ENCODE measurements at regions not wholly inside any gene's neighbourhood (a gene's known extent, or its start where the extent isn't known, plus 50 kb on each side); places are given as distances from the start of the nearest gene placed in this dataset.
"Not testable (repeated sequence)": the region's sequence is repeated elsewhere in the genome, so short reads cannot be mapped to it uniquely, and the experiment has no call there.

- no peaks in the 10 kb centered on the region for H3K4me1 ChIP-seq (replicated peaks; ENCODE audit: insufficient read depth)
- no peaks in the 10 kb centered on the region for H3K9me2 ChIP-seq (ENCODE audit: insufficient read depth)
- H3K27ac ChIP-seq: no peak overlapping the region
- DNase-seq: no peak
- no peak for TF ChIP-seq EZH2 (IDR thresholded peaks at IDR 0.05; ENCODE audit: low read depth)
- no peak for TF ChIP-seq CTCF (conservative IDR thresholded peaks at IDR 0.05)
- H3K27me3 ChIP-seq (ENCODE audit: insufficient read depth, low read depth): peaks cover 81% of the 10 kb centered on the region
- H4K20me1 ChIP-seq (ENCODE audit: insufficient read depth): no peaks in the 10 kb centered on the region
- no peak overlapping the region for H3K4me3 ChIP-seq
- H3K9me3 ChIP-seq (ENCODE audit: insufficient read depth, low read depth): no peaks in the 10 kb centered on the region
- no peak overlapping the region for H3K4me2 ChIP-seq
- no peaks in the 10 kb centered on the region for H3K79me2 ChIP-seq (ENCODE audit: low read depth)
- POLR2A ChIA-PET (ENCODE audit: unreplicated experiment): interaction anchor here (0.6 kb wide), 1 partner anchor 592 kb away, joined by 3 read pairs; no protein-coding TSS in a partner anchor
- no TSS peak for BruUV-seq (replicated peaks)
- CTCF ChIA-PET: no interaction called here
- no peaks in the 10 kb centered on the region for H3K36me3 ChIP-seq (ENCODE audit: low read depth)
- intact Hi-C loops (cut with micrococcal nuclease; ENCODE audit: unreplicated experiment): no loop called here
- no peak overlapping the region for H2AFZ ChIP-seq
- H3F3A ChIP-seq (ENCODE audit: insufficient read depth, low read depth): no peaks in the 10 kb centered on the region
These were observed 156.1 kb downstream of the IGLL1 start for GRCh38 chr22:23424031-23424430.

GRCh38 chr22:23422281-23422680 is 157.8 kb downstream of the IGLL1 start:
- H3K4me3 ChIP-seq; CTCF ChIA-PET; H3K79me2 ChIP-seq (ENCODE audit: low read depth); H3K36me3 ChIP-seq (ENCODE audit: low read depth); BruUV-seq (replicated peaks); H3K27ac ChIP-seq; DNase-seq; H2AFZ ChIP-seq; H4K20me1 ChIP-seq (ENCODE audit: insufficient read depth); H3K4me1 ChIP-seq (replicated peaks; ENCODE audit: insufficient read depth); H3F3A ChIP-seq (ENCODE audit: insufficient read depth, low read depth); H3K4me2 ChIP-seq; POLR2A ChIA-PET (ENCODE audit: unreplicated experiment); H3K9me2 ChIP-seq (ENCODE audit: insufficient read depth); intact Hi-C loops (cut with micrococcal nuclease; ENCODE audit: unreplicated experiment); H3K9me3 ChIP-seq (ENCODE audit: insufficient read depth, low read depth): not testable (repeated sequence)
- H3K27me3 ChIP-seq (ENCODE audit: insufficient read depth, low read depth): peaks cover 89% of the 10 kb centered on the region

- H3K4me3 ChIP-seq; H3K9me2 ChIP-seq (ENCODE audit: insufficient read depth); intact Hi-C loops (cut with micrococcal nuclease; ENCODE audit: unreplicated experiment); BruUV-seq (replicated peaks); H3K4me1 ChIP-seq (replicated peaks; ENCODE audit: insufficient read depth); H2AFZ ChIP-seq; H3K9me3 ChIP-seq (ENCODE audit: insufficient read depth, low read depth); H3K27ac ChIP-seq; H3K79me2 ChIP-seq (ENCODE audit: low read depth); POLR2A ChIA-PET (ENCODE audit: unreplicated experiment); H3K36me3 ChIP-seq (ENCODE audit: low read depth); H4K20me1 ChIP-seq (ENCODE audit: insufficient read depth); H3K4me2 ChIP-seq; DNase-seq; CTCF ChIA-PET; H3F3A ChIP-seq (ENCODE audit: insufficient read depth, low read depth): not testable (repeated sequence)
- H3K27me3 ChIP-seq (ENCODE audit: insufficient read depth, low read depth): peaks cover 83% of the 10 kb centered on the region
These were observed 158.8 kb downstream of the IGLL1 start for GRCh38 chr22:23421300-23421699.

GRCh38 chr22:23419931-23420330 is 160.2 kb downstream of the IGLL1 start:
- no peak for TF ChIP-seq EZH2 (IDR thresholded peaks at IDR 0.05; ENCODE audit: low read depth)
- TF ChIP-seq CTCF (conservative IDR thresholded peaks at IDR 0.05): no peak
- CTCF ChIA-PET: no interaction called here

More at GRCh38 chr22:23419931-23420330, 160.2 kb downstream of the IGLL1 start:
- Histone ChIP-seq H3K4me2 (no peak overlapping the region), H3K79me2 (ENCODE audit: low read depth) (no peaks in the 10 kb centered on the region), H3K9me2 (ENCODE audit: insufficient read depth) (no peaks in the 10 kb centered on the region), H3K9me3 (ENCODE audit: insufficient read depth, low read depth) (no peaks in the 10 kb centered on the region), H3K4me1 (replicated peaks; ENCODE audit: insufficient read depth) (no peaks in the 10 kb centered on the region), H4K20me1 (ENCODE audit: insufficient read depth) (no peaks in the 10 kb centered on the region), H3K4me3 (no peak overlapping the region), H3K27me3 (ENCODE audit: insufficient read depth, low read depth) (peaks cover 85% of the 10 kb centered on the region), H3K36me3 (ENCODE audit: low read depth) (no peaks in the 10 kb centered on the region), H3F3A (ENCODE audit: insufficient read depth, low read depth) (no peaks in the 10 kb centered on the region), H2AFZ (no peak overlapping the region), H3K27ac (no peak overlapping the region)
- DNase-seq: no peak
- intact Hi-C loops (cut with micrococcal nuclease; ENCODE audit: unreplicated experiment): no loop called here
- no TSS peak for BruUV-seq (replicated peaks)
- POLR2A ChIA-PET (ENCODE audit: unreplicated experiment): no interaction called here

Data from PC-9 (cell line).